HCT116 (cell line): ENCODE measurements at regions not wholly inside any gene's neighbourhood (a gene's known extent, or its start where the extent isn't known, plus 50 kb on each side); places are given as distances from the start of the nearest gene placed in this dataset.

ENCODE experiments used
- ATAC-seq: fragments of 200-7000 bp; cut with Tn5 transposase; 2 replicates; pipeline ENCODE4 v1.9.1; 2020; ENCODE audit warnings: mild to moderate bottlenecking, moderate library complexity
- BruUV-seq: library from RNA; stranded (reverse); fragments of 400-500 nt; replicated peaks from 2 replicates; lab custom pipeline; 2021; lab: Mats Ljungman, UMichigan
- CTCF ChIA-PET: fragments of 300-600 bp; sonication (Branson Sonifier 250); formaldehyde crosslinking; loops from one replicate; lab custom pipeline; 2021; ENCODE audit warnings: antibody characterized with exemption; lab: Charles Lee
- POLR2A ChIA-PET: fragments of 300-600, 350-600 bp; sonication (Branson Sonifier 250); formaldehyde crosslinking; loops from one replicate; lab custom pipeline; 2021; ENCODE audit warnings: antibody characterized with exemption; lab: Charles Lee
- RAD21 ChIA-PET, 2 experiments: fragments of 300-600 bp; sonication (Branson Sonifier 250); formaldehyde crosslinking; loops; one replicate each; lab custom pipeline; 2023; ENCODE audit warnings: low total read pairs in 2 of 2; ENCODE audit not compliant: uncharacterized antibody in 2 of 2, unreplicated experiment in 2 of 2, low non-redundant PET in 1 of 2; lab: Charles Lee
- DNase-seq: peaks from one replicate; pipeline ENCODE4 v3.0.0-alpha.2; 2010; ENCODE audit warnings: low read depth, low spot score
- H2AFZ ChIP-seq: fragments of 200-600 bp; shearing (Covaris generic), sonication (generic); 2 replicates; pipeline ENCODE4 v1.6.1; 2017; ENCODE audit warnings: low read depth, mixed run types, mixed read lengths, antibody characterized with exemption, low read length; ENCODE audit not compliant: poor library complexity, severe bottlenecking
- H3K27ac ChIP-seq: 2 replicates; pipeline ENCODE4 v1.5.1; 2012; ENCODE audit warnings: low read depth, low read length
- H3K27me3 ChIP-seq: fragments of 200-600 bp; sonication (generic); 2 replicates; pipeline ENCODE4 v1.6.1; 2016; ENCODE audit warnings: mixed run types, low read length, mixed read lengths; ENCODE audit not compliant: insufficient read depth
- H3K36me3 ChIP-seq, 2 experiments: fragments of 200-500 bp in 1 of 2; fragments of 200-600 bp in 1 of 2; sonication (Bioruptor generic) in 1 of 2; sonication (generic) in 1 of 2; 2 replicates each; pipeline versions ENCODE4 v1.5.1 to v1.6.1; 2014 to 2016; ENCODE audit warnings: low read length in 2 of 2, inconsistent platforms in 1 of 2, mixed read lengths in 1 of 2, mixed run types in 1 of 2; ENCODE audit not compliant: insufficient read depth in 2 of 2, control insufficient read depth in 1 of 2
- H3K4me1 ChIP-seq, 2 experiments: fragments of 200-600 bp in 1 of 2; sonication (generic) in 1 of 2; 2 replicates each; pipeline versions ENCODE4 v1.5.1 to v1.6.1; 2012 to 2017; ENCODE audit warnings: low read length in 2 of 2, inconsistent platforms in 1 of 2, mild to moderate bottlenecking in 1 of 2, mixed read lengths in 1 of 2, mixed run types in 1 of 2, moderate library complexity in 1 of 2; ENCODE audit not compliant: insufficient read depth in 2 of 2, control insufficient read depth in 1 of 2
- H3K4me2 ChIP-seq: fragments of 200-600 bp; sonication (generic); 2 replicates; pipeline ENCODE4 v1.6.1; 2017; ENCODE audit warnings: mixed run types, low read length, mixed read lengths
- H3K4me3 ChIP-seq, 2 experiments: fragments of 200-600 bp in 1 of 2; sonication (generic) in 1 of 2; replicated peaks in 1 of 2; 2 replicates each; pipeline ENCODE4 v1.5.1; 2011 to 2016; ENCODE audit warnings: low read length in 2 of 2, control low read depth in 1 of 2, low read depth in 1 of 2, mild to moderate bottlenecking in 1 of 2, mixed read lengths in 1 of 2, mixed run types in 1 of 2
- H3K79me2 ChIP-seq: fragments of 200-600 bp; sonication (generic); 2 replicates; pipeline ENCODE4 v1.6.1; 2017; ENCODE audit warnings: mild to moderate bottlenecking, mixed run types, low read length, moderate library complexity, mixed read lengths; ENCODE audit not compliant: insufficient read depth
- H3K9ac ChIP-seq: fragments of 200-600 bp; sonication (generic); 2 replicates; pipeline ENCODE4 v1.6.1; 2016; ENCODE audit warnings: low read length, mixed read lengths
- H3K9me2 ChIP-seq: fragments of 200-600 bp; sonication (generic), shearing (Covaris generic); 2 replicates; pipeline ENCODE4 v1.6.1; 2017; ENCODE audit warnings: mixed run types, mild to moderate bottlenecking, moderate library complexity; ENCODE audit not compliant: insufficient read depth
- H3K9me3 ChIP-seq, 2 experiments: fragments of 200-500 bp in 1 of 2; fragments of 200-600 bp in 1 of 2; sonication (Bioruptor generic) in 1 of 2; sonication (generic) in 1 of 2; 2 replicates each; pipeline ENCODE4 v1.6.1; 2014 to 2017; ENCODE audit warnings: low read length in 2 of 2, mixed read lengths in 2 of 2, inconsistent platforms in 1 of 2, low read depth in 1 of 2, mild to moderate bottlenecking in 1 of 2, mixed run types in 1 of 2, moderate library complexity in 1 of 2; ENCODE audit not compliant: control insufficient read depth in 1 of 2, insufficient read depth in 1 of 2
- H4K20me1 ChIP-seq: fragments of 200-600 bp; sonication (generic), shearing (Covaris generic); 2 replicates; pipeline ENCODE4 v1.6.1; 2017; ENCODE audit warnings: mixed run types, mild to moderate bottlenecking, moderate library complexity; ENCODE audit not compliant: insufficient read depth
- CBX3 ChIP-seq: IDR thresholded peaks from 2 replicates; pipeline ENCODE4 v1.6.1; 2012; ENCODE audit warnings: low read depth
- CEBPB ChIP-seq: IDR thresholded peaks from 2 replicates; pipeline ENCODE4 v1.6.1; 2012; ENCODE audit warnings: low read depth
- CTCF ChIP-seq, 3 experiments: fragments of 200-600 bp in 1 of 3; sonication (generic) in 1 of 3; IDR thresholded peaks in 2 of 3; conservative IDR thresholded peaks in 1 of 3; 2 replicates each; pipeline ENCODE4 v1.5.1; 2012 to 2017; ENCODE audit warnings: low read depth in 2 of 3, low read length in 2 of 3, antibody characterized with exemption in 1 of 3, borderline replicate concordance in 1 of 3, control low read depth in 1 of 3, mild to moderate bottlenecking in 1 of 3, mixed read lengths in 1 of 3, mixed run types in 1 of 3, moderate library complexity in 1 of 3; ENCODE audit not compliant: insufficient read depth in 1 of 3
- ELF1 ChIP-seq: IDR thresholded peaks from 2 replicates; pipeline ENCODE4 v1.6.1; 2012; ENCODE audit warnings: low read depth, borderline replicate concordance
- EZH2 ChIP-seq: fragments of 200-600 bp; sonication (generic); IDR thresholded peaks from 2 replicates; pipeline ENCODE4 v1.6.1; 2017; ENCODE audit warnings: antibody characterized with exemption, mixed run types
- EZH2phosphoT487 ChIP-seq: fragments of 200-600 bp; IDR thresholded peaks from 2 replicates; pipeline ENCODE4 v1.6.1; 2018; ENCODE audit warnings: antibody characterized with exemption, borderline replicate concordance
- JUND ChIP-seq: IDR thresholded peaks from 2 replicates; pipeline ENCODE4 v1.6.1; 2012
- POLR2AphosphoS5 ChIP-seq: IDR thresholded peaks from 2 replicates; pipeline ENCODE4 v1.6.1; 2011; ENCODE audit warnings: mild to moderate bottlenecking, low read depth, low read length, moderate library complexity
- RAD21 ChIP-seq: IDR thresholded peaks from 2 replicates; pipeline ENCODE4 v1.6.1; 2012; ENCODE audit warnings: low read depth, mild to moderate bottlenecking
- SP1 ChIP-seq: IDR thresholded peaks from 2 replicates; pipeline ENCODE4 v1.6.1; 2012; ENCODE audit warnings: low read depth
- YY1 ChIP-seq: IDR thresholded peaks from 2 replicates; pipeline ENCODE4 v1.6.1; 2011; ENCODE audit warnings: low read length, low read depth, moderate library complexity, mild to moderate bottlenecking; ENCODE audit not compliant: insufficient replicate concordance; ENCODE audit errors: extremely low read depth
- ZFX ChIP-seq: fragments of 450-650 bp; IDR thresholded peaks from 2 replicates; pipeline ENCODE4 v1.6.1; 2017
- ZNF274 ChIP-seq: fragments of 200-500 bp; sonication (Bioruptor generic); IDR thresholded peaks from 2 replicates; pipeline ENCODE4 v1.6.1; 2014; ENCODE audit warnings: mild to moderate bottlenecking, low read depth, low read length, inconsistent platforms
- intact Hi-C: fragments of 100-400 bp; cut with micrococcal nuclease; formaldehyde crosslinking; loops from 2 replicates; pipeline ENCODE4 v1.10.0; 2022

GRCh38 chr6:102936959-102937358, 1543.5 kb downstream of the GRIK2 start:
- intact Hi-C loops: no loop called here
- ChIA-PET CTCF (no interaction called here), POLR2A (no interaction called here), RAD21 (no interaction called here)
- no peak for ATAC-seq
- Histone ChIP-seq H3K4me3 (no peak overlapping the region), H3K9me2 (no peaks in the 10 kb centered on the region), H3K4me1 (no peaks in the 10 kb centered on the region), H2AFZ (no peak overlapping the region), H3K4me2 (no peak overlapping the region), H3K36me3 (no peaks in the 10 kb centered on the region), H3K27me3 (no peaks in the 10 kb centered on the region), H3K27ac (no peak overlapping the region), H3K79me2 (no peaks in the 10 kb centered on the region), H3K9me3 (no peaks in the 10 kb centered on the region), H3K9ac (no peak overlapping the region), H4K20me1 (no peaks in the 10 kb centered on the region)
- DNase-seq: no peak
- TF ChIP-seq EZH2 (no peak), ZNF274 (no peak), CBX3 (no peak), SP1 (no peak), POLR2AphosphoS5 (no peak), JUND (no peak), EZH2phosphoT487 (no peak), ZFX (no peak), ELF1 (no peak), CTCF (IDR thresholded peaks at IDR 0.05 in 2 of 3, conservative IDR thresholded peaks at IDR 0.05 in 1 of 3; ENCODE audit: borderline replicate concordance in 1 of 3, insufficient read depth in 1 of 3, low read depth in 2 of 3, low read length in 2 of 3) (no peak), CEBPB (no peak), YY1 (no peak), RAD21 (no peak)
- BruUV-seq: no TSS peak
